ENCODE measurements at regions not wholly inside any gene's neighbourhood (a gene's known extent, or its start where the extent isn't known, plus 50 kb on each side); places are given as distances from the start of the nearest gene placed in this dataset.
"Not testable (repeated sequence)": the region's sequence is repeated elsewhere in the genome, so short reads cannot be mapped to it uniquely, and the experiment has no call there.

DNA sequence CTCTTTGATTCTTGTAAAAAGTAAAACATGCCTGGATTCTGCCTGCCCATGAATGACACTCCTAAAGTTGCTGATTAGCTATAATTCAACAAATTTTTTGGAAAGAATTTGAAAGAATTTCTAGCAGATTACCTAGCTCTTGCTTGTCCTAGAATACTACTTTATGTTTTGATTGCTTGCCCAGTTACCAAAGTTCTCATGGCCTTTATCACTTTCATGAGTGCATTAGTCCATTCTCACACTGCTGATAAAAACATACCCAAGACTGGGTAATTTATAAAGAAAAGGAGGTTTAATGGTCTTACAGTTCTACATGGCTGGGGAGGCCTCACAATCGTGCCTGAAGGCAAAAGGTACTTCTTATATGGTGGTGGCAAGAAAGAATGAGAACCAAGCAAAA, 1137.3 kb downstream of the SORCS1 start:
- 63% methylated on average over 1 of the region's 1 CpG for WGBS
- H3K4me3 ChIP-seq = no peak overlapping the region
- DNase-seq (ENCODE audit: low spot score in 2 of 2) = no peak
- H3K4me1 ChIP-seq = no peaks in the 10 kb centered on the region
- H3K36me3 ChIP-seq = no peaks in the 10 kb centered on the region
- no peak overlapping the region for H3K27ac ChIP-seq
- no peaks in the 10 kb centered on the region for H3K9me3 ChIP-seq
- no peaks in the 10 kb centered on the region for H3K27me3 ChIP-seq
- TF ChIP-seq POLR2A (IDR thresholded peaks at IDR 0.05) = no peak
- TF ChIP-seq EP300 (IDR thresholded peaks at IDR 0.05) = no peak
- TF ChIP-seq, protein P1, sequence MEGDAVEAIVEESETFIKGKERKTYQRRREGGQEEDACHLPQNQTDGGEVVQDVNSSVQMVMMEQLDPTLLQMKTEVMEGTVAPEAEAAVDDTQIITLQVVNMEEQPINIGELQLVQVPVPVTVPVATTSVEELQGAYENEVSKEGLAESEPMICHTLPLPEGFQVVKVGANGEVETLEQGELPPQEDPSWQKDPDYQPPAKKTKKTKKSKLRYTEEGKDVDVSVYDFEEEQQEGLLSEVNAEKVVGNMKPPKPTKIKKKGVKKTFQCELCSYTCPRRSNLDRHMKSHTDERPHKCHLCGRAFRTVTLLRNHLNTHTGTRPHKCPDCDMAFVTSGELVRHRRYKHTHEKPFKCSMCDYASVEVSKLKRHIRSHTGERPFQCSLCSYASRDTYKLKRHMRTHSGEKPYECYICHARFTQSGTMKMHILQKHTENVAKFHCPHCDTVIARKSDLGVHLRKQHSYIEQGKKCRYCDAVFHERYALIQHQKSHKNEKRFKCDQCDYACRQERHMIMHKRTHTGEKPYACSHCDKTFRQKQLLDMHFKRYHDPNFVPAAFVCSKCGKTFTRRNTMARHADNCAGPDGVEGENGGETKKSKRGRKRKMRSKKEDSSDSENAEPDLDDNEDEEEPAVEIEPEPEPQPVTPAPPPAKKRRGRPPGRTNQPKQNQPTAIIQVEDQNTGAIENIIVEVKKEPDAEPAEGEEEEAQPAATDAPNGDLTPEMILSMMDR (IDR thresholded peaks at IDR 0.05) = no peak
- no peak for TF ChIP-seq POLR2AphosphoS5 (IDR thresholded peaks at IDR 0.05)

DNA sequence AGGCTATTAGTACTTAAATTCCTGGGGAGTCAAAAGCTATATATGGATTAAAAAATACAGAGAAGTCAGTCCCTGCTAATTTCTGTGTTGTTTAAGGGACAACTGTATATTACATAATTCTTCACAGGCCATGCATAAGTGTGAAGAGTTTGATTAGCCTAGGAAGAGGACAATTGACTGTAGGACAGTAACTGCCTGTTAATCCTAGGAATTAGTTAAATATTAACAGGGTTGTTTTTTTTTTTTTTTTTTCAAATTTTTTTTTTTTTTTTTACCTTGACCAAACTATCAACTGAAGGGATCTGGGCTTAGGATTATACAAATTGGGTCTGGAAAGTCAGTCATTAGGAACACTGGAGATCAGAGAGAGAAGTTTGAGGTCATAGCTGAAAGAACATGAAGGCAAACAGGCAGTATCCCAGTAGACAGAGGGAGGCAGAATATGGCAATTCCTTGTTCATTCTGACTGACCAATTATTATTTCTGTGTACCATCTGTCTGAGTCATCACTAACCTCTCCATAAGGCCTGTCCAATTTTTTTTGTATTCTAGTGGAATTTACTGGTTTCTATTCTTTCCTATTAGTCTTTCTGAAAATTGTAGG, 1139.2 kb downstream of the SORCS1 start:
- Histone ChIP-seq H3K27ac (no peak overlapping the region), H3K4me3 (no peak overlapping the region)
- TF ChIP-seq, protein P1 (IDR thresholded peaks at IDR 0.05) = no peak
- TF ChIP-seq POLR2AphosphoS5 (IDR thresholded peaks at IDR 0.05) (no peak), EP300 (IDR thresholded peaks at IDR 0.05) (no peak), POLR2A (IDR thresholded peaks at IDR 0.05) (no peak)

DNA sequence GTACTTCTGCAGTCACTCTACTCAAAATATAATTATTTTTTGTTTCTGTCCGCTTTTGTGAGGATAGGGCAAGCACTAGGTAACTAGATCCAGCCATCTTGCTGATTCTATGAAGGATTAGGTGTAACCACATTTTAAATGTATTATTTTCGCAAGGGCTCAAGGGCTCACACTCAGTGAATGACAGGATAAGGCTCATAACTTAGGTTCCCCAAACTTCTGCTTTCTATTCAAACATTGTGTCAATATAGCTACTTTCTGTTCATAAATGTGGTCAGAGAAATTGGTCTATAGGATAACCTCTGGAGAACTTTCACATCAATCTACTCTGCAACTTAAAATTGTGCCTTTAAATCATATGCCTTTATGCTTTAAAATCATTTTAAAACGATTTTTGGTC, 1141.2 kb downstream of the SORCS1 start:
- Histone ChIP-seq H3K4me1 (no peaks in the 10 kb centered on the region), H3K36me3 (no peaks in the 10 kb centered on the region), H3K27me3 (no peaks in the 10 kb centered on the region), H3K27ac (no peak overlapping the region), H3K4me3 (no peak overlapping the region), H3K9me3 (no peaks in the 10 kb centered on the region)
- no peak for TF ChIP-seq POLR2A (IDR thresholded peaks at IDR 0.05)
- no peak for TF ChIP-seq EP300 (IDR thresholded peaks at IDR 0.05)
- TF ChIP-seq, protein P1 (IDR thresholded peaks at IDR 0.05) = no peak
- no peak for TF ChIP-seq POLR2AphosphoS5 (IDR thresholded peaks at IDR 0.05)
- DNase-seq (ENCODE audit: low spot score in 2 of 2) = no peak
- 77% methylated on average over 3 of the region's 3 CpGs for WGBS

More for the DNA sequence above, 1139.2 kb downstream of the SORCS1 start:
- no peaks in the 10 kb centered on the region for H3K4me1 ChIP-seq
- DNase-seq (ENCODE audit: low spot score in 2 of 2) = no peak
- no peaks in the 10 kb centered on the region for H3K27me3 ChIP-seq
- no peaks in the 10 kb centered on the region for H3K9me3 ChIP-seq
- H3K36me3 ChIP-seq = no peaks in the 10 kb centered on the region

DNA sequence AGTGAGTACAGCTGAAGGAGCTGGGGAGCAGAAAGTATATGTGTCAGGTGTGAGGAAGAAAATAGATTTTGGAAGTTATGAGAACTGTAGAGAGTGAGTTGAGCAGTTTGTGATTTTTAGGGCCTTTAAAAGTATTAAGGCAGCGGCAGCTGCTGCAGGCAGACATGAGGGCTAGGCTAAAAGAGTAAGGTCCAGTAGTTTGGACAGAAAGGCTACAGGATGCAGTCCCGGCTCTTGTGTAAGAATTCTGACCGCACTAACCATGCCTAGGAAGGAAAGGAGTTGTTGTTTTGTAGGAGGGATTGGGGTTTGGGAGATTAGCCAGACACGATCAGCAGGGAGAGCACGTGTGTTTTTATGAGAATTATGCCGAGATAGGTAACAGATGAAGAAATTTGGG, 1144.9 kb downstream of the SORCS1 start:
- not testable (repeated sequence) for H3K4me3 ChIP-seq; H3K4me1 ChIP-seq; H3K36me3 ChIP-seq; H3K9me3 ChIP-seq; DNase-seq (ENCODE audit: low spot score in 2 of 2); H3K27me3 ChIP-seq; H3K27ac ChIP-seq
- WGBS = 85% methylated on average over 6 of the region's 6 CpGs

DNA sequence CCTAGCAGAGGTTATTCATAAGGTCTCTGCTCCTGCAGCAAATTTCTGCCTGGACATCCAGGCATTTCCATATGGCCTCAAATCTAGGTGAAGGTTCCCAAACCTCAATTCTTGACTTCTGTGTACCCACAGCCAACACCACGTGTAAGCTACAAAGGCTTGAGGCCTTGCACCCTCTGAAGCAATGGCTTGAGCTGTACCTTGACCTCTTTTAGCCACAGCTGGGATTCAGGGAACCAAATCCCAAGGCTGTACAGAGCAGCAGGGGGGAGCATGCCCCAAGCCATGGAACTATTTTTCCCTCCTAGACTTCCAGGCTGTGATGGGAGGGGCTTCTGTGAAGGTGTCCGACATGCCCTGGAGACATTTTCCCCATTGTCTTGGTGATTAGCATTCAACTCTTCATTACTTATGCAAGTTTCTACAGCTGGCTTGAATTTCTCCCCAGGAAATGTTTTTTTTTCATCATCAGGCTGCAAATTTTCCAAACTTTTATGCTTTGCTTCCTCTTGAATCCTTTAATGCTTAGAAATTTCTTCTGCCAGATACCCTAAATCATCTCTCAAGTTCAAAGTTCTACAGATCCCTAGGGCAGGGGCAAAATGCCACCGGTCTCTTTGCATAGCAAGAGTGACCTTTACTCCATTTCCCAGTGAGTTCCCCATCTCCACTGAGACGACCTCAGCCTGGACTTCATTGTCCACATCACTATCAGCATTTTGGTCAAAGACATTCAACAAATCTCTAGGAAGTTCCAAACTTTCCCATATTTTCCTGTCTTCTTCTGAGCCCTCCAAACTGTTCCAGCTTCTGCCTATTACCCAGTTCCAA, 1148.9 kb downstream of the SORCS1 start:
- not testable (repeated sequence) for H3K4me3 ChIP-seq

DNA sequence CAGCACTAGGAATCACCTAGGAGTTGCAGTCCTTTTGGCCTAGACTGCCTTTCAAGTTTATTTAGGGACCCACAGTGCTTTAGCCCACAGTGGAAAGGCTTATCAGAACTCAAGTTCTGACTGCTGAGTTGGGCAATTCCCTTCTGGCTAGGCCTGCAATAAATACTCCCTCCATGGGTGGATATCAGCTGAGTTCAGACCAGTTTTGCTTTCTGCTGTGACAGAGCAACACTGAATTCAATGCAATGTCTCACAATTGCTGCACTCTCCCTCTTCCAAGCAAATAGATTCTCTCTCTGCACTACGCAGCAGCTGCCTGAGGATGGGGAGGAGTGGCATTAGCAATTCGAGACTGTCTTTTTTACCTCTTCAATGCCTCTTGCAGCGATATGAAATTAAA, 1153.3 kb downstream of the SORCS1 start:
- H3K27ac ChIP-seq = no peak overlapping the region
- H3K36me3 ChIP-seq = no peaks in the 10 kb centered on the region
- no peaks in the 10 kb centered on the region for H3K9me3 ChIP-seq
- DNase-seq (ENCODE audit: low spot score in 2 of 2) = no peak
- no peaks in the 10 kb centered on the region for H3K27me3 ChIP-seq
- H3K4me3 ChIP-seq = no peak overlapping the region
- 35% methylated on average over 3 of the region's 3 CpGs for WGBS
- no peaks in the 10 kb centered on the region for H3K4me1 ChIP-seq
- no peak for TF ChIP-seq POLR2AphosphoS5 (IDR thresholded peaks at IDR 0.05)

More for the DNA sequence above, 1148.9 kb downstream of the SORCS1 start:
- not testable (repeated sequence) for DNase-seq (ENCODE audit: low spot score in 2 of 2); H3K4me1 ChIP-seq; H3K36me3 ChIP-seq; H3K27ac ChIP-seq; H3K9me3 ChIP-seq; H3K27me3 ChIP-seq
- WGBS = 45% methylated on average over 4 of the region's 4 CpGs

Measured in suprapubic skin (tissue), 4 donors.